Tibial nerve (tissue), 4 donors: ENCODE measurements at regions not wholly inside any gene's neighbourhood (a gene's known extent, or its start where the extent isn't known, plus 50 kb on each side); places are given as distances from the start of the nearest gene placed in this dataset.
"Not testable (repeated sequence)": the region's sequence is repeated elsewhere in the genome, so short reads cannot be mapped to it uniquely, and the experiment has no call there.

Source experiments
- DNase-seq, 2 donors: peaks; one replicate each; pipeline ENCODE4 v3.0.0-alpha.2; 2019; ENCODE audit warnings: low spot score in 2 of 2
- H3K27ac ChIP-seq, 4 donors: fragments of 200-600 bp; sonication (generic) in 3 of 4; one replicate each; pipeline ENCODE4 v1.5.1; 2017 to 2019; ENCODE audit warnings: mild to moderate bottlenecking in 1 of 4
- H3K27me3 ChIP-seq, 2 donors: fragments of 200-600 bp; sonication (generic) in 1 of 2; one replicate each; pipeline versions ENCODE4 v1.5.1 to v1.6.0; 2017 to 2019
- H3K36me3 ChIP-seq, 3 donors: fragments of 200-600 bp; sonication (generic); one replicate each; pipeline ENCODE4 v1.5.1; 2018 to 2019
- H3K4me1 ChIP-seq, 4 donors: fragments of 200-600 bp; sonication (generic) in 3 of 4; one replicate each; pipeline ENCODE4 v1.5.1; 2017 to 2019
- H3K4me3 ChIP-seq, 4 donors: fragments of 200-600 bp; sonication (generic) in 3 of 4; one replicate each; pipeline ENCODE4 v1.5.1; 2017 to 2019; ENCODE audit warnings: mild to moderate bottlenecking in 1 of 4, moderate library complexity in 1 of 4
- H3K9me3 ChIP-seq, 4 donors: fragments of 200-600 bp; sonication (generic) in 3 of 4; one replicate each; pipeline ENCODE4 v1.5.1; 2017 to 2019
- EP300 ChIP-seq, 2 donors: sonication (generic); formaldehyde crosslinking; IDR thresholded peaks; one replicate each; pipeline ENCODE4 v1.6.1; 2017; ENCODE audit warnings: antibody characterized with exemption in 2 of 2, mild to moderate bottlenecking in 1 of 2
- POLR2A ChIP-seq, 2 donors: fragments of 450-650 bp; IDR thresholded peaks; one replicate each; pipeline ENCODE4 v1.6.1; 2017; ENCODE audit warnings: antibody characterized with exemption in 2 of 2, mild to moderate bottlenecking in 2 of 2, moderate library complexity in 2 of 2
- WGBS, 2 donors: methylation state at CpG; one replicate each; pipeline ENCODE4 v1.1.5; 2018; 5-methylcytosine and 5-hydroxymethylcytosine counted together
- TF ChIP-seq, protein P1 (sequence below), 5 experiments: fragments of 200-600 bp in 3 of 5; fragments of 450-650 bp in 2 of 5; sonication (generic) in 3 of 5; IDR thresholded peaks; one replicate each; pipeline ENCODE4 v1.5.1; 2016 to 2019; ENCODE audit warnings: antibody characterized with exemption in 5 of 5, mild to moderate bottlenecking in 3 of 5, moderate library complexity in 2 of 5

DNA sequence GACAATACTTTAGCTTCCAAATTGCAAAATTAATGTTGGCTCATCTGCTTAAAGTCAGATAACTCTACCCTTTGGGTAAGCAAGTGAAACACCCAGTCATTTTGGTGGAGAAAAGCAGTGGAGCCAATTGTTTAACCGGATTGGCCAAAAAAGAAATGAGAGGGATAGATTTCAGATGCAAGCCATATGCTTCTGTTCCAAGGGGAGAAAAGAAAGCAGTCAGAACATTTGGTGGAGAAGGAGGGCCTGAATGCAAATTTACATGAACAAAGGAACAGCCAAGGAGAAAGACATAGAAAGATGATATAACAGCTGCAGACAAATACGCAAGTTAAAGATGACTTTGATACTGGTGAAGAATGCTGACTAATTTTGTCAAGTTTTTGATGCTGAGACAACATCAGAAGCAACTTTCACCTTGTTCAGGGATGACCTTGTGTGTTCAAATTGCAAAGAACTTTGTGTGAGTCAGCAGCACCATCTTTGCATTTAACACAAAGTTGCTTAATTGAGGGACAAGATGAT is 173.1 kb downstream of the TGFB2 start:
- TF ChIP-seq EP300 (IDR thresholded peaks at IDR 0.05) (no peak), POLR2A (IDR thresholded peaks at IDR 0.05) (no peak)
- TF ChIP-seq, protein P1, sequence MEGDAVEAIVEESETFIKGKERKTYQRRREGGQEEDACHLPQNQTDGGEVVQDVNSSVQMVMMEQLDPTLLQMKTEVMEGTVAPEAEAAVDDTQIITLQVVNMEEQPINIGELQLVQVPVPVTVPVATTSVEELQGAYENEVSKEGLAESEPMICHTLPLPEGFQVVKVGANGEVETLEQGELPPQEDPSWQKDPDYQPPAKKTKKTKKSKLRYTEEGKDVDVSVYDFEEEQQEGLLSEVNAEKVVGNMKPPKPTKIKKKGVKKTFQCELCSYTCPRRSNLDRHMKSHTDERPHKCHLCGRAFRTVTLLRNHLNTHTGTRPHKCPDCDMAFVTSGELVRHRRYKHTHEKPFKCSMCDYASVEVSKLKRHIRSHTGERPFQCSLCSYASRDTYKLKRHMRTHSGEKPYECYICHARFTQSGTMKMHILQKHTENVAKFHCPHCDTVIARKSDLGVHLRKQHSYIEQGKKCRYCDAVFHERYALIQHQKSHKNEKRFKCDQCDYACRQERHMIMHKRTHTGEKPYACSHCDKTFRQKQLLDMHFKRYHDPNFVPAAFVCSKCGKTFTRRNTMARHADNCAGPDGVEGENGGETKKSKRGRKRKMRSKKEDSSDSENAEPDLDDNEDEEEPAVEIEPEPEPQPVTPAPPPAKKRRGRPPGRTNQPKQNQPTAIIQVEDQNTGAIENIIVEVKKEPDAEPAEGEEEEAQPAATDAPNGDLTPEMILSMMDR (IDR thresholded peaks at IDR 0.05), result no peak
- no peaks in the 10 kb centered on the region for H3K9me3 ChIP-seq
- H3K4me3 ChIP-seq, result no peak overlapping the region
- H3K36me3 ChIP-seq, result no peaks in the 10 kb centered on the region
- DNase-seq, result no peak
- H3K27ac ChIP-seq, result no peak overlapping the region
- WGBS, 2 donors, result 91 to 93% methylated on average over 2 of the region's 2 CpGs
- H3K27me3 ChIP-seq, result no peaks in the 10 kb centered on the region
- H3K4me1 ChIP-seq, result no peaks in the 10 kb centered on the region

DNA sequence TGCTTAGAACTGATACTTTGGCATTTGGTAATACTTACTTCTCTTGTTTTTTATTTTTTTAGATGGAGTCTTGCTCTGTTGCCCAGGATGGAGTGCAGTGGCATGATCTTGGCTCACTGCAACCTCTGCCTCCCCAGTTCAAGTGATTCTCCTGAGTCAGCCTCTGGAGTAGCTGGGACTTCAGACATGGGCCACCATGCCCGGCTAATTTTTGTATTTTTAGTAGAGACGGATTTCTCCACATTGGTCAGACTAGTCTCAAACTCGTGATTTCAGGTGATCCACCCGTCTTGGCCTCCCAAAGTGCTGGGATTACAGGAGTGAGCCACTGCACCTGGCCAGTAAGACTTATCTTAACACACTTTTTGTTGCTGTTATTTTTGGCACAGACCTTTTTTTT is 175.5 kb downstream of the TGFB2 start:
- not testable (repeated sequence) for H3K36me3 ChIP-seq, H3K27ac ChIP-seq, H3K9me3 ChIP-seq, H3K4me1 ChIP-seq, H3K27me3 ChIP-seq, DNase-seq, H3K4me3 ChIP-seq
- 92 to 95% methylated on average over 4 of the region's 4 CpGs for WGBS, 2 donors

DNA sequence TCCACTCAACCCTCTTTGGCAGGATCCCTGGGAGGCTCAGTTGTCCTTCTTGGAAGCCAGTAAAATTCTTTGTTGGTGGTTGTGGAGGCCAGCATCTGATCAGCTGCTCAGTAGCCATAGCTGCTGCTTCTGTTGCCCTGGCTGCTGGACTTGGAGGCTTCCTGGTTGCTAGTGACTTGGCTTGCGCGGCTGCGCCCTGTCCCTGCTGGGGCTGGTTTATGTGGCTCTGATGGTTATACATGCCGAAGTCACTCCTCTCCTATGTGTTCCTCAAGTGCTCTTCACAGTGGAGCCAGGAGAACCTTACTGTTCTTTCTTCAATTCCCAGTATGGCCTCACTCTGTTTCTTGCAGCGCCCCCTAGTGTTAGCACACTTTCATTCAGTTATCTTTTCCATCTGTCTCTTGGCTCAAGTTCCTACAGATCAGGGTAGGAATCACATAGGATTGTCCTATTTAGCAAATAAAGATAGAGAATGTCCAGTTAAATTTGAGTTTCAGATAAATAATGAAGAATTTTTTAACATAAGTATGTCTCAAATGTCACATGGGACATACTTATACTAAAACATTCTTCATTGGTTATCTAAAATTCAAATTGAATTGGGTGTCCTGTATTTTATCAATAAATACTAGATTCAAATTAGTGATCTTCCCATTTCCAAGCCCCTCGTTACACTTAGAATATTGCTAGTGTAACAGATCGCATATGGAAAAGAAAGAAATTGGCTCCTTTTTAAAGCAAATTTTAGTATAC is 176.5 kb downstream of the TGFB2 start:
- no peaks in the 10 kb centered on the region for H3K36me3 ChIP-seq
- H3K27me3 ChIP-seq, result no peaks in the 10 kb centered on the region
- whole genome bisulfite sequencing, 2 donors, result 83 to 85% methylated on average over 7 of the region's 7 CpGs
- H3K9me3 ChIP-seq, result no peaks in the 10 kb centered on the region
- no peak overlapping the region for H3K4me3 ChIP-seq
- DNase-seq, result peak; percentile 21 to 74
- TF ChIP-seq EP300 (IDR thresholded peaks at IDR 0.05) (no peak), POLR2A (IDR thresholded peaks at IDR 0.05) (no peak)
- TF ChIP-seq, protein P1 (IDR thresholded peaks at IDR 0.05), result peak; percentile 28 to 61 (median 51)
- no peaks in the 10 kb centered on the region for H3K4me1 ChIP-seq
- no peak overlapping the region for H3K27ac ChIP-seq

DNA sequence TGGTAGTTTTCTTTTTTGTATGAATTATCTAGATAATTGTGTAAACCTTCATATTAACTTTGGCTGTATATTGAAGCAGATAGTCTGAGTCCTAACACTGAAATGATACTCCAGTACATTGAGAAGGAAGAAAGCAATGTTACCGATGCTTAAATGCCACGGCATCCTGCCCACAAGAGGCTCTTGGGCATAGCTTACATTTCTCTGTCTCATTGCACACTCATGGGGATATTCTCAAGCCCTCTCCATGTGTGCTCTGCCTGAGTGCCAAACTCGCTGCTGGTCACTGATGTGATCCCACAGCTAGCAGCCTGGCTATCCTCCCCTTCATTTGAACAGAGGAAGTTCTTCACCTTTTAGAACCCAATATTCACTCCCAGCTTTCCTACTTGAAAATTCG is 179.4 kb downstream of the TGFB2 start:
- WGBS, 2 donors, result 54 to 83% methylated on average over 4 of the region's 4 CpGs
- Histone ChIP-seq H3K36me3 (no peaks in the 10 kb centered on the region), H3K27ac (no peak overlapping the region), H3K4me1 (no peaks in the 10 kb centered on the region), H3K27me3 (no peaks in the 10 kb centered on the region), H3K4me3 (no peak overlapping the region), H3K9me3 (no peaks in the 10 kb centered on the region)
- DNase-seq, result no peak
- TF ChIP-seq POLR2A (IDR thresholded peaks at IDR 0.05), result no peak
- TF ChIP-seq, protein P1 (IDR thresholded peaks at IDR 0.05), result no peak
- no peak for TF ChIP-seq EP300 (IDR thresholded peaks at IDR 0.05)

DNA sequence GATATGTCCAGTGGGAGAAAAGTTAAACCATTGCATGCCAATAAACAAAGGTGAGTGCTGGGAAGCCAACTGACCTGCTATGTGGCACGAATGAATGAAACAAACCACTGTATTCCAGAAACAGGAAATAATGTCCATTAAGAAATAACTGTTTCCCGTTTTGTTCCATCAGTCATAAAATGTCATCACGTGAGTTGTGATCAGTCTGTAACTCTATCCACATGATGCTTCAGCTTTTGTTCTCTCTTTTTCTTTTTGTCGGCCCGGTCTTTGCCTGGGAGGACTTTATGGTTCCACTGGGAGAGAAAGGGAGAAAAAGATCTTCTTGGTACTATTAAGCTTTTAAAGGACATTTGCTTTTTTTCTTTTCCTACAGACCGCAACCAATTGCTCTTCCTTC is 179.9 kb downstream of the TGFB2 start:
- Histone ChIP-seq H3K27ac (no peak overlapping the region), H3K36me3 (no peaks in the 10 kb centered on the region), H3K9me3 (no peaks in the 10 kb centered on the region), H3K4me3 (no peak overlapping the region), H3K4me1 (no peaks in the 10 kb centered on the region), H3K27me3 (no peaks in the 10 kb centered on the region)
- TF ChIP-seq EP300 (IDR thresholded peaks at IDR 0.05) (peak in 1 of 2 donors; percentile 39), POLR2A (IDR thresholded peaks at IDR 0.05) (no peak)
- TF ChIP-seq, protein P1 (IDR thresholded peaks at IDR 0.05), result no peak
- no peak for DNase-seq
- WGBS, 2 donors, result 50% methylated on average over 6 of the region's 6 CpGs
